HG03520 (cell line): ENCODE measurements at regions not wholly inside any gene's neighbourhood (a gene's known extent, or its start where the extent isn't known, plus 50 kb on each side); places are given as distances from the start of the nearest gene placed in this dataset.
A peak's percentile ranks its signal among the peaks of the same experiment; 100 is the strongest.

Source experiments
- ATAC-seq: cut with Tn5 transposase; IDR thresholded peaks from one replicate; pipeline ENCODE4 v1.9.1; 2021; ENCODE audit warnings: mild to moderate bottlenecking, moderate library complexity; ENCODE audit not compliant: unreplicated experiment

- ATAC-seq: no peak
Measured at GRCh38 chr21:16287046-16287445, 557.3 kb downstream of the USP25 start.

- ATAC-seq: no peak
Measured at GRCh38 chr21:16291296-16291695, 561.5 kb downstream of the USP25 start.

- ATAC-seq: no peak
Measured at GRCh38 chr21:16294128-16294527, 564.3 kb downstream of the USP25 start.

GRCh38 chr21:16302851-16303282 is 573.1 kb downstream of the USP25 start:
- no peak for ATAC-seq

GRCh38 chr21:16304174-16305095 is 574.7 kb downstream of the USP25 start:
- no peak for ATAC-seq

GRCh38 chr21:16305686-16306085 is 575.9 kb downstream of the USP25 start:
- no peak for ATAC-seq

GRCh38 chr21:16307256-16307655 is 577.5 kb downstream of the USP25 start:
- ATAC-seq: no peak

GRCh38 chr21:16308269-16308668 is 578.5 kb downstream of the USP25 start:
- ATAC-seq: no peak

- ATAC-seq: no peak
Measured at GRCh38 chr21:16309250-16309971, 579.6 kb downstream of the USP25 start.

GRCh38 chr21:16310176-16310575 is 580.4 kb downstream of the USP25 start:
- no peak for ATAC-seq

GRCh38 chr21:16311229-16311628 is 581.4 kb downstream of the USP25 start:
- ATAC-seq: no peak

- ATAC-seq: no peak
Measured at GRCh38 chr21:16312321-16312720, 582.5 kb downstream of the USP25 start.

GRCh38 chr21:16315223-16315622 is 585.4 kb downstream of the USP25 start:
- no peak for ATAC-seq

- no peak for ATAC-seq
Measured at GRCh38 chr21:16318651-16319300, 589.0 kb downstream of the USP25 start.

GRCh38 chr21:16320110-16320509 is 590.3 kb downstream of the USP25 start:
- ATAC-seq: no peak

- ATAC-seq: no peak
Measured at GRCh38 chr21:16322454-16322853, 592.7 kb downstream of the USP25 start.

GRCh38 chr21:16323596-16323995 is 593.8 kb downstream of the USP25 start:
- ATAC-seq: no peak

- no peak for ATAC-seq
Measured at GRCh38 chr21:16324630-16325029, 594.8 kb downstream of the USP25 start.

GRCh38 chr21:16330082-16330907 is 600.5 kb downstream of the USP25 start:
- ATAC-seq: peak; percentile 83

- ATAC-seq: no peak
Measured at GRCh38 chr21:16330908-16331268, 601.1 kb downstream of the USP25 start.

- ATAC-seq: no peak
Measured at GRCh38 chr21:16337266-16337665, 607.5 kb downstream of the USP25 start.
